ENCODE measurements at regions not wholly inside any gene's neighbourhood (a gene's known extent, or its start where the extent isn't known, plus 50 kb on each side); places are given as distances from the start of the nearest gene placed in this dataset.

DNA sequence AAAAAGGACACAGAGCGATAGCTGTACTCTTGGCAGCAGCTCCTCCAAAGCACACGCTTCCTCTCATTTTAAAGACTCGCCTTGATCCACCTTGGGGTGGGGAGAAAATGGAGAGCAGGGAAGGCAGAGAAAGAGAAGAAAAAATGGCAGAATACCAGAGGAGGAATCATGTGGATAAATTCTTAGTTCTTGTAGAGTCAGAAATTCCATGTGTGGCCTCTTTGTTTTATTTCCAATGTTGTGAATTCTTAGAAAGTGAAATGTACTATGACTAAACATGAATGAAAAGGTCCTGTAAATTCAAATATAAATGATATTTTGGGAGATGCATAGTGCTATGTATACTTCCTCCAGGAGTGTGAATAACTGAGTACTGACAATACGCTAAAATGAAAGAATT lies 89.7 kb upstream of the SESTD1 start:
- TF ChIP-seq, protein P1, sequence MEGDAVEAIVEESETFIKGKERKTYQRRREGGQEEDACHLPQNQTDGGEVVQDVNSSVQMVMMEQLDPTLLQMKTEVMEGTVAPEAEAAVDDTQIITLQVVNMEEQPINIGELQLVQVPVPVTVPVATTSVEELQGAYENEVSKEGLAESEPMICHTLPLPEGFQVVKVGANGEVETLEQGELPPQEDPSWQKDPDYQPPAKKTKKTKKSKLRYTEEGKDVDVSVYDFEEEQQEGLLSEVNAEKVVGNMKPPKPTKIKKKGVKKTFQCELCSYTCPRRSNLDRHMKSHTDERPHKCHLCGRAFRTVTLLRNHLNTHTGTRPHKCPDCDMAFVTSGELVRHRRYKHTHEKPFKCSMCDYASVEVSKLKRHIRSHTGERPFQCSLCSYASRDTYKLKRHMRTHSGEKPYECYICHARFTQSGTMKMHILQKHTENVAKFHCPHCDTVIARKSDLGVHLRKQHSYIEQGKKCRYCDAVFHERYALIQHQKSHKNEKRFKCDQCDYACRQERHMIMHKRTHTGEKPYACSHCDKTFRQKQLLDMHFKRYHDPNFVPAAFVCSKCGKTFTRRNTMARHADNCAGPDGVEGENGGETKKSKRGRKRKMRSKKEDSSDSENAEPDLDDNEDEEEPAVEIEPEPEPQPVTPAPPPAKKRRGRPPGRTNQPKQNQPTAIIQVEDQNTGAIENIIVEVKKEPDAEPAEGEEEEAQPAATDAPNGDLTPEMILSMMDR (conservative IDR thresholded peaks at IDR 0.05; ENCODE audit: low read depth, low read length): no peak
- TF ChIP-seq EZH2 (IDR thresholded peaks at IDR 0.05; ENCODE audit: borderline replicate concordance, low read depth, low read length, poor library complexity, severe bottlenecking): no peak
